Mucosa of rectum (tissue), 2 donors: ENCODE measurements at regions not wholly inside any gene's neighbourhood (a gene's known extent, or its start where the extent isn't known, plus 50 kb on each side); places are given as distances from the start of the nearest gene placed in this dataset.

ENCODE experiments used
- H3K27ac ChIP-seq, 2 donors: one replicate each; pipeline ENCODE4 v1.7.0; 2013; ENCODE audit warnings: inconsistent platforms in 2 of 2, low read depth in 2 of 2, low read length in 2 of 2
- H3K27me3 ChIP-seq, 2 donors: one replicate each; pipeline ENCODE4 v1.7.0; 2013; ENCODE audit warnings: low read length in 2 of 2; ENCODE audit not compliant: control insufficient read depth in 2 of 2, insufficient read depth in 2 of 2
- H3K36me3 ChIP-seq, 2 donors: one replicate each; pipeline ENCODE4 v1.7.0; 2013; ENCODE audit warnings: low read length in 2 of 2; ENCODE audit not compliant: control insufficient read depth in 2 of 2, insufficient read depth in 2 of 2
- H3K4me1 ChIP-seq, 2 donors: one replicate each; pipeline ENCODE4 v1.7.0; 2013; ENCODE audit warnings: low read length in 2 of 2, mild to moderate bottlenecking in 1 of 2; ENCODE audit not compliant: control insufficient read depth in 2 of 2, insufficient read depth in 2 of 2
- H3K4me3 ChIP-seq, 2 donors: one replicate each; pipeline ENCODE4 v1.7.0; 2013; ENCODE audit warnings: low read length in 2 of 2
- H3K9ac ChIP-seq, 2 donors: one replicate each; pipeline ENCODE4 v1.7.0; 2013; ENCODE audit warnings: low read length in 2 of 2, low read depth in 1 of 2, mild to moderate bottlenecking in 1 of 2
- H3K9me3 ChIP-seq, 2 donors: one replicate each; pipeline ENCODE4 v1.7.0; 2013; ENCODE audit warnings: low read length in 2 of 2; ENCODE audit not compliant: control insufficient read depth in 2 of 2
- donor health status: healthy.
- donor health status: Normal muscosa, but diverticular disease.

DNA sequence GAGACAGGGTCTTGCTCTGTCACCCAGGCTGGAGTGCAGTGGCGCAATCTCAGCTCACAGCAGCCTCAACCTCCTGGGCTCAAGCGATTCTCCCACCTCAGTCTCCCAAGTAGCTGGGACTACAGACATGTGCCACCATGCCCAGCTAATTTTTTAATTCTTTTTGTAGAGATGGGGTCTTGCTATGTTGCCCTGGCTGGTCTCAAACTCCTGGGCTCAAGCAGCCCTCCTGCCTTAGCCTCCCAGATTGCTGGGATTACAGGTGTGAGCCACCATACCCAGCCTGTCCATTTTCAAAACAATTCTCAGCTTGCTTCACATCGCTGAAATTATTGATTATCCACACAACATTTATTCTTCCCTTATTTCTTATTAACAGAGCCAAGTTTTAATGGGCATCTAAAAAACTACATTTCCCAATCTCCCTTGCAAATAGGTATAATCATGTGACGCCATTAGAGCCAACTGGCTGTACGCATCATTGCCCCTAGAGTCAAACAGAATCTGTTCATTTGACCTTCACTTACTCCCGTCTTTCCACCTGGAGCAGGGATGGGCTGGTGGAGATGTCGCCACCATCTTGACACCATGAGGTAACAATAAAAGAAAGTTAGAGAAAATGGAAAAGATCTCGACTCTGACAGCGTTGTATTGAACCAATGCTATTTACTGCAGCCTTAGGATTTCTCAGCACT lies 148.0 kb upstream of the FOXF1 start:
- Histone ChIP-seq H3K4me3 (no peak overlapping the region), H3K27me3 (no peaks in the 10 kb centered on the region), H3K27ac (no peak overlapping the region), H3K36me3 (no peaks in the 10 kb centered on the region), H3K4me1 (peaks cover 0 to 4% of the 10 kb centered on the region in 2 donors), H3K9me3 (no peaks in the 10 kb centered on the region), H3K9ac (no peak overlapping the region)

DNA sequence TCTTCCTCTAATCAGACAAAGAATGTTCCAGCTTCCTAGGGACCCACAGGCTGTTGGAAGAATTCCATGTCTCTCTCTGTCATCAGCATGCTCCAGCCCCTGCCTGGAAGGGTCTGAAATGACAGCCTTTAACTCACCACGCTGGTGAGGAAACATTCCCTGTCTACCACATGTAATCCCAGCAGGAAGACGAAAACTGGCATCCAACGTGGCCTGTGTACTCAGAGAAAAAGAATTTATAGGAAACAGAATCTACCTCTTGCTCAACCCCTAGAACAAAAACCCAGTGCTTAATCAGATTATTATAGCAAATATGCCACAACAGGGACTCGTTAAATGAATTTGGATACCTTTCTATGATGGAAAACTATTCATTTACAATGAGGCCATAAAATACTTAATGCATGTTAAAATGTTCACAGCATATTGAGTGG lies 147.3 kb upstream of the FOXF1 start:
- H3K27ac ChIP-seq, result no peak overlapping the region
- peaks cover 0 to 3% of the 10 kb centered on the region in 2 donors for H3K27me3 ChIP-seq
- H3K4me1 ChIP-seq, result peaks cover 0 to 4% of the 10 kb centered on the region in 2 donors
- no peak overlapping the region for H3K9ac ChIP-seq
- H3K36me3 ChIP-seq, result no peaks in the 10 kb centered on the region
- H3K4me3 ChIP-seq, result no peak overlapping the region
- no peaks in the 10 kb centered on the region for H3K9me3 ChIP-seq

DNA sequence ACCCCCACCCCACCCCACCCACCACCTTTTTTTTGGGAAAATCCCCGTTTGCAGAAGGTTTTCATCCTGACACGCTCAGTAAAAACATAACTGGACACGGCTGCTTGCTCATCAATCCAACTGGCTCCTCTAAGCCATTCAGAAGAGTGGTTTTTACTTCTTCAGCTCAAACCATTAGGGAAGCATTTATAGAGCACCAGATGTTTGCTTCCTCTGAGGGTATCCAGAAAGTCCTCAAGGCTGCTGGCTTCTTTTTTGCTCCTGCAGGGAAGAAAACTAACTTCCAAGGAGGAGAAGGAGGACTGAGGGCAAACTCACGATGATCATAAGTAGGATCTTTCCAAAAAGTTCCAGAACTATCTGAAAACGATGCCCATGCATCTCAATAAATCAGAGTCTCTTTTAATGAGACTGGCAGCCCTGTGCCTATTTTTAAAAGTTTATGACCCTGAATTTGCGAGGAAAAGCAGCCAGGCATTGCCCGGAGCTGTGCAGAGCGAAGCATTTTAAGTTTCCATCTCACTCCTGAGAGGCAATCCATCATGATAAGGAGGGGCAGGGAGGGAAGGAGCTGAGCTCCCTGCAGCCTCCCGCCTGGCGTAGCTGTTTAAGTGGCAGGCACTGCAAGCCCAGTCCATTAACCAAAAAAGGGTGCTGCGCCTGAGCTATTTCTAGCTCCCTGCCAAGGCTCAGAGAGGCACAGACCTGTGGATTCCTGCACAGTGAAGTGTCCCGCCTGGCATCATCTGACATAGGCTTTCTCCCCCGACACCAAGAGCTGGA lies 146.3 kb upstream of the FOXF1 start:
- Histone ChIP-seq H3K9me3 (no peaks in the 10 kb centered on the region), H3K4me3 (no peak overlapping the region), H3K27me3 (peaks cover 0 to 3% of the 10 kb centered on the region in 2 donors), H3K36me3 (no peaks in the 10 kb centered on the region), H3K27ac (peak overlapping the region in 1 of 2 donors; percentile 3), H3K4me1 (peaks cover 0 to 4% of the 10 kb centered on the region in 2 donors), H3K9ac (no peak overlapping the region)

DNA sequence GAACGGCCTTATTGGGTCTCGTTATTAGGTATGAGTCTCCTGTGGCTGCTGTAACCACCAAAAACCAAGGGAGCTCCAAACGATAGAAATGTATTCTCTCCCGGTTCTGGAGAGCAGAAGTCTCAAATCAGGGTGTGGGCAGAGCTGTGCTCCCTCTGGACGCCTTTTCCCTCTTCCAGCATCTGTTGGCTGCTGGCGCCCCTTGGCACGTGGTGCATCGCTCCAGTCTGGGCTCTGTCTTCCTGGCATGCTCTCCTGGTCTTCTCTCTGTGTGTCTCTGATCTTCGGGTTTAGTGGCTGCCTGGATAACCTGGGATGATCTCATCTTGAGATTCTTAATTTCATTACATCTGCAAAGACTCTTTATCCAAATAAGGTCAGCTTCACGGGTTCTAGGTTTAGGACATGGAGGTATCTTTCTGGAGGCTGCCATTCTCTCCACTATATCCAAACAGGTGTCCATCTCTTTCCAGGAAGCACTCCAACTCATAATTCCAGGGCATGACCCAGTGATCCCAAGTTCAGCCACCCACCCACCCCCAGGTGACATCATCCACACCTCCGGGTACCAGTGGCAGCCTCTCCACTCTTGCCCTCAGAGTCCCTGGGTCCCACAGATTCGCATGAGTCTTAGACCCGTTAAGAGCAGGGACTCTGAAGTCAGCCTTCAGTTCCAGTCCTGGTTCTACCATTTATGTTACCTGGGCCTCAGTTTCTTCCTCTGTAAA lies 145.5 kb upstream of the FOXF1 start:
- Histone ChIP-seq H3K36me3 (no peaks in the 10 kb centered on the region), H3K27me3 (peaks cover 0 to 3% of the 10 kb centered on the region in 2 donors), H3K4me1 (peaks cover 0 to 4% of the 10 kb centered on the region in 2 donors), H3K9me3 (no peaks in the 10 kb centered on the region), H3K9ac (no peak overlapping the region), H3K4me3 (no peak overlapping the region), H3K27ac (peak overlapping the region; percentile 46 to 60)

DNA sequence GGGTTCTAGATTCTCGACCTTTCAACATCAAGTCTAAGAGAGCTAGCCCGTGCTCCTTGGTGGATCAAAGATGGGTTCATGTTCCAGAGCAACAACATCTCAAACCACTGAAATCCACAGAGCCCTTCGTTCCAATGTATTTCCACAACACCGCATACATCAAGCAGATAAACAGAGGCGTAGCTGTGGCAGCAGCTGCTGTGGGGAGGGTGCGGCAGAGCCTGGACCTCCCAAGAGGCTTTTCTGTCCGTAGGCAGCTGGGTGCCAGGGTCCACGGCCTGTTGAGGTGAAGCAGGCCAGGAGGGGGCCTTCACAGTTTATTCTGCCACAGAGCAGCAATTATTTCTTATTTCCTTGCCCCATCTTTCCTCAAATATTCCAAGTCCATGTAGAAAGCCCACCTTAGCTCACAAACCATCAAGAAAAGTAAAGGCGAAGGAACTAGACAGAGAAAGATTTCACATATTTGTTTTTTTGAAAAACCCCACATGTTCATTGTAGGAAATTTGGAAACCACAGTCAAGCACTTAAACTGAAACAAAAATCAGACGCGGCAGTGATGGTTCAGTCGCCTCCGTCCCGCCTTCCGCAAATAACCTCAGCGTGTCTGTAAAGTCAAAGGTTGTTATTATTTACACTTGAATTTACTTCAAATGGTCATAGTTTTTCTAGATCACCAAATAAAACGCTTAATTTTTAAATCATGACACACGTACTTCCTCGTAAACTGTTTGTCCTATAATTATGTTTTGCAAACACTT lies 144.6 kb upstream of the FOXF1 start:
- H3K4me1 ChIP-seq, result peaks cover 0 to 4% of the 10 kb centered on the region in 2 donors
- no peak overlapping the region for H3K4me3 ChIP-seq
- H3K27me3 ChIP-seq, result peaks cover 0 to 3% of the 10 kb centered on the region in 2 donors
- no peak overlapping the region for H3K9ac ChIP-seq
- no peaks in the 10 kb centered on the region for H3K9me3 ChIP-seq
- peak overlapping the region; percentile 46 to 60 for H3K27ac ChIP-seq
- H3K36me3 ChIP-seq, result no peaks in the 10 kb centered on the region

DNA sequence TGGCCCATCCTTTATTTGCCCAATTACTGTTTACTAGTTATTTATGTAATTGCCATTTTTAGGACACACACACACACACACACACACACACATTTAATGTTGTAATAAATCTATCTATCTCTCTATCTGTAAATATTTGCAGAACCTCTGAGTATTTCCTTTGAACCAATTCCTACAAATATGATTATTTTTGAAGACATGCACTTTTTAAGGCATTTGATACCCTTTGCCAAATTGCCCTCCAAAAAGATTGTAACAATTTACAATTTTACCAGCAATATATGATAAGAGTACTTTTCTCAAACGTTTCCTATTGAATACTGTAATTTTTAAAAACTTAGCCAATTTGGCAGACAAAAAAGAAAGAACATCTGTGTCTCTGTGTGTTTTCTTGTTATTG lies 143.8 kb upstream of the FOXF1 start:
- Histone ChIP-seq H3K27ac (peak overlapping the region in 1 of 2 donors; percentile 60), H3K4me3 (no peak overlapping the region), H3K9me3 (no peaks in the 10 kb centered on the region), H3K9ac (no peak overlapping the region), H3K4me1 (peaks cover 0 to 4% of the 10 kb centered on the region in 2 donors), H3K36me3 (no peaks in the 10 kb centered on the region), H3K27me3 (peaks cover 0 to 3% of the 10 kb centered on the region in 2 donors)

DNA sequence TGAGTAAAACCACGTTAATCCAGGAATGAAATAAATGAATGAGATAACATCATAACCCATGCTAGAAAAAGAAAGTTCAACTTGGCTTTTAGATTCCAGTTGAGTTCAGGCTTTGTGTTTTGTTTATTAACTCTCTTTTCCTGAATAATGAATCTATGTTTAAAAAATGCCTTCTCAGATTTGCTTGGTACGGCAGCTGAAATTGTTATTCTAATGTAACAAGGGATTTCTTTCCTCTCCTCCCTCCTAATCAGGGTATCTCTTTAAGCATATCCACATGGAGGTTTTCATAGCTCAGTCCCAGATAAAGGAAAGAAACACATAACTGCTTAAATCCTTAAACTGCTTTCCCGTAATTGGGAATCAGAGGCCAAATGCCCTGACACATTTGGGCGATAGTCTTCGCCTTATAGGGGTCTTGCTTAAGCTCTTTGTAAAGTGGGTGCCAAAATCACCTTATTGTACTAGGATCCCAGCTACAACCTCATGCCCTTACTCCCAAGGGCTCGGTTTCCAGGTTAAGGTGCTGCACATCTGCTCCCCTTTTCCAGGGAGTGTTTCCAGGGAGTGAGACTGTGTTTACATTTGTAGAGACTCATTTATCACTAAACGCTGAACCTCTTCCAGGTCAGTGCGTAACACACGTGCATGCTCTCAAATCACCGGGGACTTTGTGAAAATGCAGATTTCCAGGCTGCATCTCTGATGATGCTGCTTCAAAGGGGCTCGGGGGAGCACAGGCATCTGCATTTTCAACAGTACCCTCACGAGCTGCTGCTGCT lies 142.8 kb upstream of the FOXF1 start:
- peaks cover 0 to 3% of the 10 kb centered on the region in 2 donors for H3K27me3 ChIP-seq
- H3K27ac ChIP-seq, result no peak overlapping the region
- H3K4me1 ChIP-seq, result peaks cover 0 to 4% of the 10 kb centered on the region in 2 donors
- H3K4me3 ChIP-seq, result no peak overlapping the region
- no peaks in the 10 kb centered on the region for H3K9me3 ChIP-seq
- no peaks in the 10 kb centered on the region for H3K36me3 ChIP-seq
- H3K9ac ChIP-seq, result no peak overlapping the region

DNA sequence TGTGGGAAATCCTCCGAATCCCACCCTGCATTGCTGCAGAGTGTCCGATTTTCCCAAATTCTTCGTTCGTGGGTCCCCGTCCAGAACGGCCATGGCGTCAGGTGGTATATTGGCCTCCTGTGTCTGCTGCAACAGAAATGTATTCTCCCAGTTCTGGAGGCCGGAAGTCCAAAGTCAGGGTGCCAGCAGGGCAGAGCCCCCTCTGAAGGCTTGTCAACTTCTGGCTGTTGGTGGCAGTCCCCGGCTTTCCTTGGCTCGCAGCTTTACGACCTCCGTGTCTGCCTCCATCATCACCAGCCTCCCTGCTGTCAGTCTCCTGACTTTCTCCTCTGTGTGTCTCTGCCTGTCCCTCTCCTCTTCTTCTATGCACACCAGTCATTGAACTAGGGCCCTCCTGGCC lies 142.1 kb upstream of the FOXF1 start:
- Histone ChIP-seq H3K27ac (no peak overlapping the region), H3K36me3 (no peaks in the 10 kb centered on the region)

DNA sequence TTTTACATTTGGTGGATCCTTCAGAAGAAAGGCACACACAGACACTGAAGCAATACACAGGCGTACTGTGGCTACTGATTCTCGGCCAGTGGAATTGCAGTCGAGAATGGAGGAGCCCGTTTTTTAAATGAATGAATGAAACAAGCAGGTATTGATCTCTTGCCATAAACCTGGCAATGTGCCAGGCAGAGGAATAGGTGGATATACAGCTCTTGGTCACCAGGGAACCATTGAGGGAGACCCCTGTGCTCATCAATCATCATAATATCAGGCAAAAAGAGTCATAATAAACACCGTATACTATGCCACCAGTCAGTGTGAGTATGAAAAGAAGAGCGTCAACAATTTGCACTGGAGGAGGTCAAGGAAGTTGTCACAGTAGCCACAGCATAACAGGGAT lies 140.3 kb upstream of the FOXF1 start:
- Histone ChIP-seq H3K27ac (no peak overlapping the region), H3K36me3 (no peaks in the 10 kb centered on the region), H3K4me3 (no peak overlapping the region), H3K9ac (no peak overlapping the region), H3K9me3 (peaks cover 0 to 2% of the 10 kb centered on the region in 2 donors), H3K4me1 (peaks cover 0 to 4% of the 10 kb centered on the region in 2 donors), H3K27me3 (peaks cover 0 to 3% of the 10 kb centered on the region in 2 donors)

More for the DNA sequence above, 142.1 kb upstream of the FOXF1 start:
- Histone ChIP-seq H3K4me1 (peaks cover 0 to 4% of the 10 kb centered on the region in 2 donors), H3K27me3 (peaks cover 0 to 3% of the 10 kb centered on the region in 2 donors), H3K9ac (no peak overlapping the region), H3K4me3 (no peak overlapping the region), H3K9me3 (no peaks in the 10 kb centered on the region)
